DOHH2 (cell line): ENCODE measurements at regions not wholly inside any gene's neighbourhood (a gene's known extent, or its start where the extent isn't known, plus 50 kb on each side); places are given as distances from the start of the nearest gene placed in this dataset.

Experiments
- H3F3A ChIP-seq: fragments of 200-600 bp; sonication (generic), shearing (Covaris generic); 2 replicates; pipeline ENCODE4 v1.6.0; 2016; ENCODE audit warnings: antibody characterized with exemption, mild to moderate bottlenecking; ENCODE audit not compliant: control insufficient read depth, insufficient read depth
- H3K27ac ChIP-seq: fragments of 200-600 bp; sonication (generic); 2 replicates; pipeline ENCODE4 v1.5.1; 2014; ENCODE audit warnings: low read depth, mild to moderate bottlenecking, low read length, moderate library complexity
- H3K27me3 ChIP-seq: fragments of 200-600 bp; sonication (generic); 2 replicates; pipeline ENCODE4 v1.6.1; 2014; ENCODE audit warnings: mild to moderate bottlenecking, low read length, mixed read lengths; ENCODE audit not compliant: control insufficient read depth
- H3K36me3 ChIP-seq: fragments of 200-600 bp; sonication (generic); 2 replicates; pipeline ENCODE4 v1.6.1; 2014; ENCODE audit warnings: mild to moderate bottlenecking, low read length, moderate library complexity, mixed read lengths; ENCODE audit not compliant: control insufficient read depth
- H3K4me1 ChIP-seq: fragments of 200-600 bp; sonication (generic); 2 replicates; pipeline ENCODE4 v1.6.1; 2014; ENCODE audit warnings: mild to moderate bottlenecking, low read length, mixed read lengths; ENCODE audit not compliant: control insufficient read depth
- H3K4me2 ChIP-seq: fragments of 200-600 bp; sonication (generic); 2 replicates; pipeline ENCODE4 v1.6.0; 2014; ENCODE audit warnings: mild to moderate bottlenecking, low read length, moderate library complexity
- H3K4me3 ChIP-seq: fragments of 200-600 bp; sonication (generic); 2 replicates; pipeline ENCODE4 v1.5.1; 2014; ENCODE audit warnings: mild to moderate bottlenecking, low read length, mixed read lengths
- H3K79me2 ChIP-seq: fragments of 200-600 bp; sonication (generic); 2 replicates; pipeline ENCODE4 v1.6.1; 2014; ENCODE audit warnings: mild to moderate bottlenecking, low read length, mixed read lengths; ENCODE audit not compliant: control insufficient read depth
- H3K9me2 ChIP-seq: fragments of 200-600 bp; sonication (generic); replicated peaks from 2 replicates; pipeline ENCODE4 v1.6.1; 2014; ENCODE audit warnings: mild to moderate bottlenecking, low read length, mixed read lengths; ENCODE audit not compliant: control insufficient read depth
- H3K9me3 ChIP-seq: fragments of 200-600 bp; sonication (generic); 2 replicates; pipeline ENCODE4 v1.6.1; 2014; ENCODE audit warnings: antibody characterized with exemption, low read length, mixed read lengths; ENCODE audit not compliant: control insufficient read depth, insufficient read depth
- H4K20me1 ChIP-seq: fragments of 200-600 bp; sonication (generic); 2 replicates; pipeline ENCODE4 v1.6.0; 2014; ENCODE audit warnings: low read depth, mild to moderate bottlenecking, antibody characterized with exemption, low read length, moderate library complexity; ENCODE audit not compliant: control insufficient read depth, insufficient read depth
- EZH2phosphoT487 ChIP-seq: fragments of 200-600 bp; sonication (generic); IDR thresholded peaks from 2 replicates; pipeline ENCODE4 v1.6.1; 2017; ENCODE audit warnings: borderline replicate concordance, mild to moderate bottlenecking, antibody characterized with exemption, low read length, moderate library complexity, mixed read lengths
- TF ChIP-seq, protein P1 (sequence below): fragments of 200-600 bp; sonication (generic); IDR thresholded peaks from one replicate; pipeline ENCODE4 v1.5.1; 2014; ENCODE audit warnings: antibody characterized with exemption, mild to moderate bottlenecking, low read depth, low read length; ENCODE audit not compliant: poor library complexity, severe bottlenecking

GRCh38 chr9:11347437-11347836, 734.6 kb upstream of the PTPRD start:
- Histone ChIP-seq H3F3A (no peaks in the 10 kb centered on the region), H3K4me1 (no peaks in the 10 kb centered on the region), H3K36me3 (no peaks in the 10 kb centered on the region), H3K4me3 (no peak overlapping the region), H3K79me2 (no peaks in the 10 kb centered on the region), H3K9me2 (no peaks in the 10 kb centered on the region), H3K27me3 (no peaks in the 10 kb centered on the region), H3K9me3 (peaks cover 7% of the 10 kb centered on the region; the same call in 1 of the 2 replicates), H4K20me1 (no peaks in the 10 kb centered on the region), H3K4me2 (no peak overlapping the region), H3K27ac (no peak overlapping the region)
- TF ChIP-seq, protein P1, sequence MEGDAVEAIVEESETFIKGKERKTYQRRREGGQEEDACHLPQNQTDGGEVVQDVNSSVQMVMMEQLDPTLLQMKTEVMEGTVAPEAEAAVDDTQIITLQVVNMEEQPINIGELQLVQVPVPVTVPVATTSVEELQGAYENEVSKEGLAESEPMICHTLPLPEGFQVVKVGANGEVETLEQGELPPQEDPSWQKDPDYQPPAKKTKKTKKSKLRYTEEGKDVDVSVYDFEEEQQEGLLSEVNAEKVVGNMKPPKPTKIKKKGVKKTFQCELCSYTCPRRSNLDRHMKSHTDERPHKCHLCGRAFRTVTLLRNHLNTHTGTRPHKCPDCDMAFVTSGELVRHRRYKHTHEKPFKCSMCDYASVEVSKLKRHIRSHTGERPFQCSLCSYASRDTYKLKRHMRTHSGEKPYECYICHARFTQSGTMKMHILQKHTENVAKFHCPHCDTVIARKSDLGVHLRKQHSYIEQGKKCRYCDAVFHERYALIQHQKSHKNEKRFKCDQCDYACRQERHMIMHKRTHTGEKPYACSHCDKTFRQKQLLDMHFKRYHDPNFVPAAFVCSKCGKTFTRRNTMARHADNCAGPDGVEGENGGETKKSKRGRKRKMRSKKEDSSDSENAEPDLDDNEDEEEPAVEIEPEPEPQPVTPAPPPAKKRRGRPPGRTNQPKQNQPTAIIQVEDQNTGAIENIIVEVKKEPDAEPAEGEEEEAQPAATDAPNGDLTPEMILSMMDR, result no peak

GRCh38 chr9:11348366-11348765, 735.6 kb upstream of the PTPRD start:
- Histone ChIP-seq H3F3A (no peaks in the 10 kb centered on the region), H3K36me3 (no peaks in the 10 kb centered on the region), H3K4me2 (no peak overlapping the region), H4K20me1 (no peaks in the 10 kb centered on the region), H3K79me2 (no peaks in the 10 kb centered on the region), H3K9me2 (no peaks in the 10 kb centered on the region), H3K27me3 (no peaks in the 10 kb centered on the region), H3K4me1 (no peaks in the 10 kb centered on the region), H3K9me3 (peaks cover 7% of the 10 kb centered on the region; the same call in 1 of the 2 replicates), H3K4me3 (no peak overlapping the region), H3K27ac (no peak overlapping the region)
- TF ChIP-seq, protein P1, result no peak
- no peak for TF ChIP-seq EZH2phosphoT487

DNA sequence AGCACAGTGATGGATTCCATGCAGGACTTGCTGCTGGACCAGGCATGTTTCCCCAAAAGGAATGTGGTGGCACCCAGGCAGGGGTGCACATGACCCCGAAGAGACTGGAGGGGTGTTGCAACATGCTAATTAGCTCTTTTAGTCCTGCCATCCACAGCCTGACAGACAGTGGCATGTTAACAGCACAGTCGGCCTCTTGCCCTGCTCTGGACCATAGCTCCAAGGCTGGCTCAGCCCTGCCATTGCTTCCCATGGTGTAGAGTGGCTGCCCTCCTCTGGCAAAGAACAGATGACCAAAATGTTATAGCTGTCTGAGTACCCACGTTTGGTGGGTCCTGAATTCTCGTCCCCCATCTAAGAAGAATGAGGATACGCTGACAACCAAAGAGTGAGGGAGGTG, 736.4 kb upstream of the PTPRD start:
- Histone ChIP-seq H3K27ac (no peak overlapping the region), H3K79me2 (no peaks in the 10 kb centered on the region), H3K27me3 (no peaks in the 10 kb centered on the region), H3K4me2 (no peak overlapping the region), H3K36me3 (no peaks in the 10 kb centered on the region), H3K4me1 (no peaks in the 10 kb centered on the region), H3K9me2 (no peaks in the 10 kb centered on the region), H3K4me3 (no peak overlapping the region), H3K9me3 (peaks cover 7% of the 10 kb centered on the region; the same call in 1 of the 2 replicates), H4K20me1 (no peaks in the 10 kb centered on the region), H3F3A (no peaks in the 10 kb centered on the region)
- TF ChIP-seq EZH2phosphoT487, result no peak
- TF ChIP-seq, protein P1, result no peak

- H3K9me3 ChIP-seq, result peaks cover 7% of the 10 kb centered on the region; the same call in 1 of the 2 replicates
- H3F3A ChIP-seq, result no peaks in the 10 kb centered on the region
- H3K36me3 ChIP-seq, result no peaks in the 10 kb centered on the region
- no peak overlapping the region for H3K27ac ChIP-seq
- H3K27me3 ChIP-seq, result no peaks in the 10 kb centered on the region
- no peaks in the 10 kb centered on the region for H3K9me2 ChIP-seq
- H3K4me1 ChIP-seq, result no peaks in the 10 kb centered on the region
- H3K4me2 ChIP-seq, result no peak overlapping the region
- no peak overlapping the region for H3K4me3 ChIP-seq
- TF ChIP-seq EZH2phosphoT487, result no peak
- TF ChIP-seq, protein P1, result no peak
- no peaks in the 10 kb centered on the region for H3K79me2 ChIP-seq
- H4K20me1 ChIP-seq, result no peaks in the 10 kb centered on the region
These were observed 739.8 kb upstream of the PTPRD start for GRCh38 chr9:11352612-11353011.
